ENCODE measurements at regions not wholly inside any gene's neighbourhood (a gene's known extent, or its start where the extent isn't known, plus 50 kb on each side); places are given as distances from the start of the nearest gene placed in this dataset.
A peak's percentile ranks its signal among the peaks of the same experiment; 100 is the strongest.

DNA sequence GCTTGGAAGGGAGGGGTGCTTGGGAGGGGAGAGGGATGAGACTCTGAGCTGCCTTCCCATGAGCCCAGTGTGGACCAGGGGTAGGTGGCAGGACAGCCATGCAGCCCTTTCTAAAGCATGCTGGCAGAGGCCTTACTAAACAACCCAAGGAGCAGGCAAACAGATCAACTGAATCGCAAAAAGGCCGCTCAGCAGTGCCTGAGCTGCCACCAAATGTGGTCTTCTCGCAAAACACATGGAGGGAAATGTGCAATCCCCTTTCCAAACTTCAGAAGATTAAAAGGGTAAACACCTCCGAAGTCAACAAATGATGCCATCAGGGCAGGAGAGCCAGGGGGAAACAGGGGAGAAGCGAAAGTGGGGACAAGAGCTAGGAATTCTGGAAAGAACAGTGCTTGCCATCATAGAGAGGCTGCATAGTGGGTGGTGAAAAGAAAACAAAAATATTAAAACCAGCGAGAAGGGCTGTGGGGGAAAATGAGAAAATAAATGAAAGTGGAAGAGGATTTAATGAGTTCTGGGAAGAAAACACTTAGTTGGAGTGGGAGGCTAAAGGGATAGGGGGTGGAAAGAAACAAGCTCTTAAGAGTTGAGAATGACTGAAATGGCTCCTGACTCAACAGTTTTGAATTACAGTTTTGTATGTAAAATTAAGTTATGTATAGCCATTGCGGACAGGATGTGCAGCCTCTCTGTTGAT, 62.2 kb upstream of the ZNF32 start:
- H3K9me3 Mint-ChIP-seq (ENCODE audit: unreplicated experiment): no peaks in the 10 kb centered on the region
- no peak overlapping the region for H3K27ac Mint-ChIP-seq (ENCODE audit: unreplicated experiment)
- no peak overlapping the region for H3K4me3 Mint-ChIP-seq (ENCODE audit: unreplicated experiment)
- peaks cover 5% of the 10 kb centered on the region for H3K4me1 Mint-ChIP-seq (ENCODE audit: unreplicated experiment)
- TF ChIP-seq, protein P1, sequence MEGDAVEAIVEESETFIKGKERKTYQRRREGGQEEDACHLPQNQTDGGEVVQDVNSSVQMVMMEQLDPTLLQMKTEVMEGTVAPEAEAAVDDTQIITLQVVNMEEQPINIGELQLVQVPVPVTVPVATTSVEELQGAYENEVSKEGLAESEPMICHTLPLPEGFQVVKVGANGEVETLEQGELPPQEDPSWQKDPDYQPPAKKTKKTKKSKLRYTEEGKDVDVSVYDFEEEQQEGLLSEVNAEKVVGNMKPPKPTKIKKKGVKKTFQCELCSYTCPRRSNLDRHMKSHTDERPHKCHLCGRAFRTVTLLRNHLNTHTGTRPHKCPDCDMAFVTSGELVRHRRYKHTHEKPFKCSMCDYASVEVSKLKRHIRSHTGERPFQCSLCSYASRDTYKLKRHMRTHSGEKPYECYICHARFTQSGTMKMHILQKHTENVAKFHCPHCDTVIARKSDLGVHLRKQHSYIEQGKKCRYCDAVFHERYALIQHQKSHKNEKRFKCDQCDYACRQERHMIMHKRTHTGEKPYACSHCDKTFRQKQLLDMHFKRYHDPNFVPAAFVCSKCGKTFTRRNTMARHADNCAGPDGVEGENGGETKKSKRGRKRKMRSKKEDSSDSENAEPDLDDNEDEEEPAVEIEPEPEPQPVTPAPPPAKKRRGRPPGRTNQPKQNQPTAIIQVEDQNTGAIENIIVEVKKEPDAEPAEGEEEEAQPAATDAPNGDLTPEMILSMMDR (IDR thresholded peaks at IDR 0.05): no peak
- no peak for DNase-seq (ENCODE audit: extremely low spot score, unreplicated experiment)
- H3K27me3 Mint-ChIP-seq (ENCODE audit: unreplicated experiment): peaks cover 9% of the 10 kb centered on the region
- no peaks in the 10 kb centered on the region for H3K36me3 Mint-ChIP-seq (ENCODE audit: unreplicated experiment)

DNA sequence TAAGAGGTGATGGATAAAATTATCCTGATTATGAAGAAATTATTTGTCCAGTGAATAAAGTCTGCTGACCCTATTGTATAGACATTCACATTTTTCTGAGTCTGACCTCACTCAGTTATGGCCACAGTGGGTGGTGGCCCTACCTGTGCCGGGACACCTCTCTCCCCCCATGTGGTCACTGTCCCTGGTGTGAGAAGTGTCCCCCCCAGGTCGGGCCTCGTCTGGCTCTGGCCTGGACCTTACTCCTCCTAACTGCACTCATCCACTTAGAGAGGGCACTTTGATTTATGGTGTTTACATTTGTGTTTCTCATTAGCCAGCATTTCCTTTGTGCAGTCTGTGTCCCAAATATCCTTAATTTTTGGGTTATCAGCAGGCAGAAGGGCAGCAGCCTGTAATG, 59.6 kb upstream of the ZNF32 start:
- H3K4me1 Mint-ChIP-seq (ENCODE audit: unreplicated experiment): peaks cover 5% of the 10 kb centered on the region
- no peak for DNase-seq (ENCODE audit: extremely low spot score, unreplicated experiment)
- no peak overlapping the region for H3K27ac Mint-ChIP-seq (ENCODE audit: unreplicated experiment)
- peaks cover 9% of the 10 kb centered on the region for H3K27me3 Mint-ChIP-seq (ENCODE audit: unreplicated experiment)
- no peaks in the 10 kb centered on the region for H3K9me3 Mint-ChIP-seq (ENCODE audit: unreplicated experiment)
- H3K36me3 Mint-ChIP-seq (ENCODE audit: unreplicated experiment): no peaks in the 10 kb centered on the region
- H3K4me3 Mint-ChIP-seq (ENCODE audit: unreplicated experiment): no peak overlapping the region
- TF ChIP-seq, protein P1 (IDR thresholded peaks at IDR 0.05): no peak

DNA sequence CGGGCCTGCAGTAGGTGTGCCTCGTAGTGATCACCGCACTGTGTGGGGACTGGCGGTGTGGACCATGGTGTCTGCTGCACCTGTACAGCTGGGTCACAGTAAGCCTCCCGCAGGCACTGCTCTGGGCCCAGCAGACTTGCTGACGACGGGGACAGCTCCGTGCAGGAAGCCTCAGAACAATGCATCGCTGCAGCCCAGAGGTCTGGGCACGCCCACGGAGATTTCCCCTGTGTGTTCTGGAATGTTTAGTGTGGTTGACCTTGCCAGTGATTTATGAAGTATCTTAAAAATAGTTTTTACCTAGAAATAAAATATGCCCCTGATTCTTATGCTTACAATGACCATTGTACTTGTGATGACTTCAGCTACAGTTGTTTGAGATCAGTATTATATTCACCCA, 59.1 kb upstream of the ZNF32 start:
- peaks cover 9% of the 10 kb centered on the region for H3K27me3 Mint-ChIP-seq (ENCODE audit: unreplicated experiment)
- TF ChIP-seq, protein P1 (IDR thresholded peaks at IDR 0.05): no peak
- H3K9me3 Mint-ChIP-seq (ENCODE audit: unreplicated experiment): no peaks in the 10 kb centered on the region
- no peaks in the 10 kb centered on the region for H3K36me3 Mint-ChIP-seq (ENCODE audit: unreplicated experiment)
- no peak overlapping the region for H3K4me3 Mint-ChIP-seq (ENCODE audit: unreplicated experiment)
- no peak overlapping the region for H3K27ac Mint-ChIP-seq (ENCODE audit: unreplicated experiment)
- peaks cover 5% of the 10 kb centered on the region for H3K4me1 Mint-ChIP-seq (ENCODE audit: unreplicated experiment)
- no peak for DNase-seq (ENCODE audit: extremely low spot score, unreplicated experiment)

DNA sequence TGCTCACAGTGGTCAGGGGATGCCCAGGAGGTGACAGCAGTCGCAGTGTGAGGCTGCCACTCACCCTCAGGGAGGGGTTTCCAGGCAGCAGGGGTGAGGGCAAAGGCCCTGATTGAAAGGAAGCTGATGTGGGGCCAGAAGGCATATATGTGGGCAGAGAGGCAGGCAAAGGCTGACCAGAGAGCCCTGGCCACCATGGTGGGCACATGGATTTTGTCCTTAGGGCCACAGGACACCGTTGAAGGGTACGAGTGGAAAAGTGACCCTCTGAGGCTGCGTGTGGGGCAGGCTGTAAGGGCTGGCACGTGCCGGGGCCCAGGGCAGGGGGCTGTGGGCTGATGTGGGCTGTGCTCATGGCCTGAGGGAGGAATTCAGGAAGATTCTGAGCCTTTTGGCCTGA, 57.5 kb upstream of the ZNF32 start:
- TF ChIP-seq, protein P1 (IDR thresholded peaks at IDR 0.05): no peak
- H3K27me3 Mint-ChIP-seq (ENCODE audit: unreplicated experiment): peaks cover 4% of the 10 kb centered on the region
- H3K4me1 Mint-ChIP-seq (ENCODE audit: unreplicated experiment): peaks cover 5% of the 10 kb centered on the region
- no peaks in the 10 kb centered on the region for H3K9me3 Mint-ChIP-seq (ENCODE audit: unreplicated experiment)
- no peak overlapping the region for H3K27ac Mint-ChIP-seq (ENCODE audit: unreplicated experiment)
- no peak overlapping the region for H3K4me3 Mint-ChIP-seq (ENCODE audit: unreplicated experiment)
- DNase-seq (ENCODE audit: extremely low spot score, unreplicated experiment): no peak
- no peaks in the 10 kb centered on the region for H3K36me3 Mint-ChIP-seq (ENCODE audit: unreplicated experiment)

DNA sequence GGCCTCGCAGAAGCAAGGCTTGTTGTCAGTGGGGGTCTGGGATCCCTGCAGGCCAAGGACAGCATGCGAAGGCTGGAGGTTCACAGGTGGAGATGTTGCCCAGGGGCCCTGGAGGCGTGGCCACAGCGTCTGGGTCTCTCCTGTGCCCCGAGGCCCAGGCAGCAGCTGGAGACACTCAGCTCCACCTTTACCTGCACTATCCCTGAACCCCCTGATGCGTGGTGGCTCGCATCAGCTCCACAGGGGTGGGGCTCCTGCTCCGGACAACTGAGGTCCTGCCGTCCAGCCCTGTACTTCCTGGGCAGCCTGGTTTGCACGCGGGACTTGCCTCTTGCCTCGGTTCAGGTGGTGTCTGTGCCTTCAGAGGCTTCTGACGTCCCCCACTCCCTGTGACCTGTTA, 54.6 kb upstream of the ZNF32 start:
- Mint-ChIP-seq H3K4me1 (ENCODE audit: unreplicated experiment) (peaks cover 5% of the 10 kb centered on the region), H3K4me3 (ENCODE audit: unreplicated experiment) (no peak overlapping the region), H3K9me3 (ENCODE audit: unreplicated experiment) (no peaks in the 10 kb centered on the region), H3K36me3 (ENCODE audit: unreplicated experiment) (no peaks in the 10 kb centered on the region), H3K27ac (ENCODE audit: unreplicated experiment) (no peak overlapping the region), H3K27me3 (ENCODE audit: unreplicated experiment) (no peaks in the 10 kb centered on the region)
- TF ChIP-seq, protein P1 (IDR thresholded peaks at IDR 0.05): no peak
- DNase-seq (ENCODE audit: extremely low spot score, unreplicated experiment): peak; percentile 80

All from osteocyte (in vitro differentiated cells).